Hypothalamus (tissue), 51 donors: ENCODE measurements at regions not wholly inside any gene's neighbourhood (a gene's known extent, or its start where the extent isn't known, plus 50 kb on each side); places are given as distances from the start of the nearest gene placed in this dataset.
A peak's percentile ranks its signal among the peaks of the same experiment; 100 is the strongest.
"Not testable (repeated sequence)": the region's sequence is repeated elsewhere in the genome, so short reads cannot be mapped to it uniquely, and the experiment has no call there.

ENCODE experiments used
- DNase-seq, 51 donors: peaks; one replicate each; lab custom pipeline; 2025; lab: John Stamatoyannopoulos, UW

DNA sequence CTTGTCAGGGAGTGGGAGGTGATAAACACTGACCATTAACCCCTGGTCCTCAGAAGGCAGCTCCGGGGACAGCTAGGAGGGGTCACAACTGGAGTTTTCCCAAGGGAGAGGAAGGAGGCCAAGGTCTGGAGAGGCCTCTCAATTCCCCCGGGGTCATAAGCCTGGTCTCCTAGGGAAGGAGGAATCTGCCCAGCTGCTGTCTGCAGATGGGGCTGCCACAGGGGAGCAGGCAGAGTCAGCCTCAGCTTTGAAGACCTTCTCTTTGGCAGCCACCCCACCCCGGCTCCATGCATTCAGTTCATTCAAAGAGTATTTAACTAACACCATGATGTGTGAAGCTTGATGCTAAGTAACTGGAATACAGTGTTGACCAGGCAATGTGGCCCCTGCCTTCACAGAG lies 74.6 kb upstream of the HSPA9 start:
- DNase-seq = no peak

DNA sequence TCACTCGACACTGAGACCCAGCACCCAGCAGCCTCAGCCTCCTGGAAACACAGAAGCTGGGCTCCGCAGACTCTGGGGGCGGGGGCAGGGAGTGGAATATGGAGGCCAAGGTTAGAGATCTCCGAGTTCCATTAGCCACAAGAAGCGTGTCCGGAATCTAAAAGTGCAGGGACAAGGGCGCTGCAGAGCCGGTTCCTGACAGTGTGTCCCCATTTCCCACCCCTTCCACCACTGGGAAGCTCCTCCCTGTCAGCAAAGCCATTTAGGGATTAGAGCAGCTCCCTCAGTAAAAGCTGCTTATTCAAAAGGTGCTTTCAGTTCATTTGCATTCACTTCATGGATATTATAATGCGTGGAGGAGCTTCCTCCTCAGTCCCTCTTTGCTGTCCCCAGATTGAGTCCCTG lies 74.1 kb upstream of the HSPA9 start:
- peak in 25 of 51 donors; percentile 16 to 67 (median 37) for DNase-seq

DNA sequence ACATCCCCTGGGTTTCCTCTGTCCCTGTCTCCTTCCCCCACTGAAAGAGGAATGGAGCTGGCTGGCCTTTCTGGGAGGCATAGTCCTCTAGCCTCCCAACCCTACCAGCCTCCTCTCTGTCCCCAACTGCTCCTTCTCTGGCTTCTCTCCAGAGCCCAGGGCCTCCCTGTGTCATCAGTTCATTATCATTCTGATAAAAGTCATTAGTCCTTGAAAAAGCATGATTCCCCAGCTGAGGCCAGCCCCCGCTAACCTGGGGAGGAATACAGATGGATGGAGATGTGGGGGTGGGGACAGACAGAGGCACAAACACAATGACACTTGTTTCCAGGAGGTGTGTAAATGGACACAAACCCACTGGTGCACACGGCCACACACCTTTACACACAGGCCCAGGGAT lies 73.6 kb upstream of the HSPA9 start:
- no peak for DNase-seq

DNA sequence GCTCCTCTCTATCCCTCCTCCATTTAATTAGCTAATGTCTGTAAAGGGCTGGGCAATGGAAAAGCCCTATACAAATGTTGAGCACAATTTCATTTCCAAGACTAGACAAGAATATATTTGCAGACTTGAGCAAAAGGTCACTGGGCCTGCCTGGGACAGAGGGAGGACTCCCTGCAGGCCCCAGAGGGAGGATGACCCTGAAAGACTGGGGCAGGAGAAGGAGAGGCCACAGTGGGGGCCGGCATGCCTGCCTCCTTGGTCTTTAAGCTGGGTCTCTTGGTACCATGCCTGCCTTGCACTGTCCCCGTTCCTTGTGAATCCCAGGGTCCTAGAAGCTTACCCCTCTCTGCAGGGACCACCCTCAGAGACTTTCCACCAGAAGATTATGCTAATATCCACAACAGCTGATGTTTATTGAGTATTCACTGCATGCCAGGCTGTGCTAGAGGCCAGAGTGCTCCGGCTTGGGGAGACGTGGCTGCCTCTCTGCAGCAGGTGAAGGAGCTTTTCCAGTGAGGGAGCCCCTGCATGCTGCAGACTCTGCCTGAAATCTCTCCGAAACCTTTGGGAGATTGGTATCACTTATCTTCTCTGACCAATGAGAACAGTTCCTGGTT lies 72.7 kb upstream of the HSPA9 start:
- no peak for DNase-seq

DNA sequence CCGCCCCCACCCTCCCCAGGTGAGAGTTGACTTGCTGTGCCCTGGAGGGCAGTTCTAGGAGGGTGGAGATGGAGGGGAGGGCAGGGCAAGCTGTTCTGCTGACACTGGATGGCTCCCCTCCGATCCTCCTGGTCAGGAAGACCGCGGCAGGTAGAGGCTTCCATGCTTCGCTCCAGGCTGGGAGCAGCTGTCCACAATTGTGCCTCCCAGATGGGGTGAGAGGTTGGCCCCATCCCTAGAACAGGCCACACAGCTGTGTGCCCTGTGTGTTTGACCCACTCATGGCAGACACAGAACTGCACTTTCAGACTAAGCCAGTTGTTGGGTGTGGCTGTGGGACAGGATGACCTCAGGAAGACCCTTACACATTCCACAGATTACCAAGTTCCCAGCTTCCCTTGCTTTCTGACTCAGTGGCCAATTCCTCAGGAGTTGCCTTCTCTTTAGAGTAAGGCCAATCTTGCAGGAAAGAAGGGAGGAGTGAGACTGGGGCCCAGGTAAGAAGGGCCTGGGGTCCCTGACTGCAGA lies 72.1 kb upstream of the HSPA9 start:
- DNase-seq = no peak

DNA sequence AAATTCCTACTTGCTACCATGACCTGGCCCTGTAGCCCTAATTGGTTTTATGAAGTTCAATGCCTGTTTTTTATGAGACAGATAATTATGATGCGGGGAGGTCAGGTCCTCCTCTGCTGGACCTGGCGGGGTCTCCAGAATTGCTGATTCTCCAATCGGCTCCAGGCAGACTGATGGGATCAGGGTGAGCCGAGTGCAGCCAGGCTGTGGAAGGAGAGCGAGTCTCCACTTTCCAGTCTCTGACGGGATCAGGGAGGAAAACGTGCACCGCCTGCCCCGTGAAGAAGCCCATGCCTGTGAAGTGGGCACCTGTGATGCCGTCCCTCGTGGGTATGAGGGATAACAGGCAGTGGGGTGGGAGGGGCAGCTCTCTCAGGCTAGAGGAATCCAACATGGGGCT lies 71.5 kb upstream of the HSPA9 start:
- no peak for DNase-seq

DNA sequence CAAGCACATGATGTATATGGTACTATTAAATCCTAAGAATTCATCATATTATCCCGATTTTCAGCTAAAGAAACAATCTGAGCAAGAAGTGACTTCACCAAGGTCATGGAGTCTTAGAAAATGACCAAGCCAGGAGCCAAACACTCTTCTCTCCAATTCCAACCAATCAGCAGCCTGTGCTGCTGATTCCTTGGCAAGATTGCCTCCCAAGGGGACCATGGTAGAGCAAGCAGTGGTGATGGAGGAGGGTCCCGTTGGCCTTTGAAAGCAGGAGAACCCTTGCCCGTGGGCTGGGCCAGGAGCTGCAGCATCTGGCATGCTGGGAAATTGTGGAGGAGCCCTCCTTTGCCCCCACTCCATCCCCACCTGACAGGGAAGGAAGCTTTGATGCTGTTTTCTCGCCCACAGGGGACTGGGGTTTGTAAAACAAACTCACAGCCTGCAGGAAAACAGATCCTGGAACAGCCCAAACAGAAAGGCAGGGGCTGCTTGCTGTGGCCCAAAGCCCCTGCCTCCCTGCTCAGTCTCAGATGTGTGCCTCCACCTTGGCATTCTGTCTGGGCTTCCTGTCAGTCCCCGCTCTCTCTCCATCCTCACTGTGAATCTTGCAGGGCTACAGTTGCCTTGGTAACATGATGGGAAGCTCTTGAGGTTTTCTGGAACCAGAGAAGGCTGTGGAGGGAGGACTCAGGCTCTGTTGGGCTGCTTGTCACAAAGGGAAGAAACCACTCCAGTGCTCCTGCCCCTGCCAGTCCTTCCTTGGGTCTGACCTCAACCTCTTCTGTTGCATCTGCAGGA lies 70.8 kb upstream of the HSPA9 start:
- peak in 7 of 51 donors; percentile 21 to 44 (median 29) for DNase-seq

DNA sequence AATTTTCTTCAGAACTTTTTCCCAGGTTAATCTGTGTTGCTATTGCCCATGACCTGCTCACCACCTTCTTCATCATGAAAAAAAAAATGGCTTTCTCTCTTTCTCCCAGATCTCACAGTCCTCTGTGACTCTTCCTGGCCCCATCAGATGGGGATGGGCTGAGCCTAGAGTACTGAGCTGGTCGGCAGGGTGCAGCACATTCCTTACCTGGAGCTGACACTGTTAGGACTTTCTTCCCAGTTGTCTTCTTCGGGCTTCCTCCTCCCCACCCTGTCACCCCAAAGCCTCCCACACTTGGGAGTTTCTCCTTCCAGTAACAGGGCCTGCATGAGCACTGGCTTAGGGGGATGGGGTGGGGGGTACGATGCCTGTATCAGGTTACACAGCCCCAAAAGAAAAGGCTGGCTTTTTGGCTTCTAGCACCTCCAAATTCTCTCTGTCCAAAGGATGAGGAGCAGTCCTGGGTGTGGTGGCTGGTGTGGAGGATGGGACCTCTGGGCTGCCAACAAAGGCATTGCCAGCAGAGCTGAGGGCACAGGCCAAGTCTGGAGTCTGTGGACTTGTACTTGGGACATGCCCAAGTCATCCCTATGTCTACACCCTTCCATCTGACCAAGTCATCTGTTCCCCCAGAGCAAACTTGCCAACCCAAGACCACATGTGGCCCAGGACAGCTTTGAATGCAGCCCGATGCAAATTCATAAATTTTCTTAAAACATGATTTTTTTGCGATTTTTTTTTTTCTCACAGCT lies 68.0 kb upstream of the HSPA9 start:
- DNase-seq = no peak

DNA sequence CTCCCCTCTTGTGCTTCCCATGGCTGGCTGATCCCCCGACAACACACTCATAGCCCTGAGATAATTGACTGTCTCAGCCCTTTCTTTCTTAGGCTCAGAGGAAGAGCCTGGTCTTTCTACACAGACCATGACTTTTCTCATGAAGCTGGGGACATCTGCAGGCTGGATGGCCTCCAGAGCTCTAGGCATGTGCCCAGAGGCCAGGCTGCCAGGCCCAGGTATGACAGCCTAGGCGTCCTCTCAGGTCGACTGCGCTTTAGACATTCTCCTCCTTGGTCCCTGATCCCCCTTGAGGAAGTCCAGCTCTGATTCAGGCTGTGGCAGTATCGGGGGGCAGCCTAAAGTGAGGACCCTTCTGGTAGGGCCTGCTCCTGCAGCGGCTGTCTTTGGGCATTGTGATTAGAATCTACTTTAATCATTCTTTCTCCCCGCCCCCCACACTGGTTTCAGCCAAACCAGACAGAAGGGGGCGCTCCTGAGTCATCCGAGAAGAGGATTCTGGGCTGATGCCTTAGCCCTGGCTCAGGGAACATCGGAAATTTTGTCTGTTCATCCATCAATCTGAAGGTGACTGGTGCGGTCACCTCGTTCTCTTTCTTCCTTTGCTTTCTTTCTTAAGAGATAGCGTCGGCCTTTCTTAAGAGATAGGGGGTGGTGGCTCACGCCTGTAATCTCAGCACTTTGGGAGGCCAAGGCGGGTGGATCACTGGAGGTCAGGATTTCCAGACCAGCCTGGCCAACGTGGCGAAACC lies 66.5 kb upstream of the HSPA9 start:
- peak in 39 of 51 donors; percentile 12 to 75 (median 48) for DNase-seq

DNA sequence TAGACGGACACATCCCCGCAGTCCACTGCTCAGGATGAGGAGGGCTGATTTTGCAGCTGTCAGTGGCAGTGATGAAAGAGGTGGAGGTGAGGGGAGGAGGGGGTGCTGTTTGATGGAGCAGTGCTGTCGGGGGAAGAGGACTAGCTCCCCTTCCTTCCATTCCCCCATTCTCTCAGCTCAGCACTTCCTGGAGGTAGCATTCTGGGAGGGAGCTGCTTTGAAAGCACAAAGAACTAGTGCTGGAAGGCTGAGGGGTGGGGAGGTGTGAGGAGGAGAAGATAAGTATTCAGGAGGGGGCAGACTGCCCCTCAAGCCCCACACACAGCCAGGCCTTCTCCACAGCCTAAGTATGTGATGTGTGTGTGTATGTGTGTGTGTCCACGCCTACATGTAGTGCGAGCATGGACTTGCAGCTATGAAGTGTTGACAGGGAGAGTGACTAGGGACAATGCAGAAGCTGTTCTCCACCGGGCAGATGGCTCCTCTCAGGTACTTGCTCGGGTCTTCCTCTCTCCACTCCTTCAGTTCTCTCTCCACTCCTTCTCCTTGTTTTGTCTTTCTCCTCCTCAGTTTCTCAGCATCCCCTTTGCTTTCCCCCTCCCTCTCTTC lies 65.5 kb upstream of the HSPA9 start:
- DNase-seq = no peak

DNA sequence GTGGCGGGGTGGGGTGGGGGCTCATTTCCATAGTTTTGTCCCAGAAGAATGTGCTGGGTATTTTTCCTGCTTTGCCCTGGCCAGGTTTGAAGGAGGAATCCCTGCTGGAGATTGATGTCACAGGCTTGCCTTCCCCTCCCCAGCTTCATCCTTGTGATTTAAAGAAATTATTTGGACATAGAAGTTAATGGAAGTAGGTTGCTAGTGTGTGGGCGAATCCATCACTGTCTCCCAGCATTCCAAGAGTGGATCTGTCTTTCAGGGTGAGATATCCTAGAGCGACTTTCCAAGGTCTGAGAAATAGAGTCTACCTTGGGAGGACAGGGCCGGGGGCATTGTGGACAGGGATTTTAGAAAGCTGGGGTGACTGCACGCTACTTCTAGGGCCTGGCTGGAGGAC lies 64.9 kb upstream of the HSPA9 start:
- no peak for DNase-seq

DNA sequence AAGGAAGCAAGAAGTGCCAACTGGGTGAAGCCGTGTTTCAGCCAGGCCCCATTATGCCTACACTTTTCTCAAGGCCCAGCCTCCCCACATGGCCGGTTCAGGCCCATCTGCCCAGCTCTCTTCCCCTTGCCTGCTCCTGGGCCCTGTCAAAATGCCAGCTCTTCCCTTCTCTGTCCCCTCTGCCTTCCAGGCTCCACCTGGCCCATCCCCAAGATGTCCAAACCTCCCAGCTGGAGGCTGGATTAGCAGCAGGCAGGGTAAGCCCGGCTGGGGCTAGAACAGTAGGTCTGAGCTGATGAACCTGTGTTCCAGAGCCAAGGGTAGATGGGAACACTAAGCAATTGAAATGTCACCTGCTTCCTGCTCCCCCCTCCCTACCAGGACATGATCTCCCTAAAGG lies 64.1 kb upstream of the HSPA9 start:
- peak in 1 of 51 donors; percentile 38 for DNase-seq

DNA sequence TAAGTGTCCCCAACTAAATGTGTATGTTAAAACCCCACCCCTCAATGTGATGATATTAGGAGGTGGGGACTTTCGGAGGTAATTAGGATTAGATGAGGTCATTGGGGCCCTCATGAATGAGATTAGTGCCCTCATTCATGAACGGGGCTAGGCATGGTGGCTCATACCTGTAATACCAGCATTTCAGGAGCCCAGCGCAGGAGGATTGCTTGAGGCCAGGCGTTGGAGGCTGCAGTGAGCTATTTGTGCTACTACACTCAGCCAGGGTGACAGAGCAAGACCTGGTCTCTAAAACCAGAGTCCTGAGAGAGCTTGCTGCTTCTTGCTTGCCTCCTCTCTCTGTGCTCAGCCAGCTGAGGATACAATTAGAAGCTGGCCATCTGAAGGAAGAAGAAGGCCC lies 62.1 kb upstream of the HSPA9 start:
- no peak for DNase-seq

DNA sequence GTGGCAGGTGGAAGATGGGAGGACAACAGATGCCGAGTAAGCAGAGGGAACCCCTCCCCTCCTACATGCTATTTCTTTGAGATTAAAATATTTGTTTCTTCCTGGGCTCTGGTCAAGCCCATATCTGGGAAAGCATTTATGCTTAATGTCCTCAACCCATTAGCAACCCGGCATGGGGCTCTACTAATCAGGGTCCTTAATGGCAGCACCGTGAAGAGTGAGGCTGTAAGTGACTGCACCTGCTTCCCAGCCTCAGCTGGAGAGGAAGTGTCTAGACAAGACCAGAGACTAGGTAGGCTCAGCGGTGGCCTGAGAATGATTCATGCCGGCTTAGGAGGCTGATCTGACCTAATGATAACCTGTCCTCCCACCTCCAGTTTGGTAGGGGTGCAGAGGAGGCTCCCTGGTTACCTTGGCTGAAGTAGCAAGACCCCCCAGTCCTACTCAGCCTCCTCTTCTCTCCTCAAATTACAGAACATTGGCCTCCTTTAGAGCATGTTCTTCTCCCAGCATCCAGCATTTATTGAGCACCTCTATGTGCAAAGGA lies 61.3 kb upstream of the HSPA9 start:
- DNase-seq = no peak

DNA sequence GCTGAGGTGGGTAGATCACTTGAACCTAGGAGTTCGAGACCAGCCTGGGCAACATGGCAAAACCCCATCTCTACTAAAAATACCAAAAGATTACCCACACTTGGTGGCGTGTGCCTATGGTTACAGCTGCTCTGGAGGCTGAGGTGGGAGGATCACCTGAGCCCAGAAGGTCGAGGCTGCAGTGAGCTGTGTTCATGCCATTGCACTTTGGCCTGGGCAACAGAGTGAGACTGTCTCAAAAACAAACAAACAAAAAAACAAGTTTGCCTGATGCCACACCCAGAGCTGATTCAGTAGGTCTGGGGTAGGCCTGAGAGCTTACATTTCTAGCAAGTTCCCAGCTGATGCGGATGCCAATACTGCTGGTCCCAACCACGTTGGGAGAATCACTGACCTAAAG lies 60.5 kb upstream of the HSPA9 start:
- DNase-seq = no peak

DNA sequence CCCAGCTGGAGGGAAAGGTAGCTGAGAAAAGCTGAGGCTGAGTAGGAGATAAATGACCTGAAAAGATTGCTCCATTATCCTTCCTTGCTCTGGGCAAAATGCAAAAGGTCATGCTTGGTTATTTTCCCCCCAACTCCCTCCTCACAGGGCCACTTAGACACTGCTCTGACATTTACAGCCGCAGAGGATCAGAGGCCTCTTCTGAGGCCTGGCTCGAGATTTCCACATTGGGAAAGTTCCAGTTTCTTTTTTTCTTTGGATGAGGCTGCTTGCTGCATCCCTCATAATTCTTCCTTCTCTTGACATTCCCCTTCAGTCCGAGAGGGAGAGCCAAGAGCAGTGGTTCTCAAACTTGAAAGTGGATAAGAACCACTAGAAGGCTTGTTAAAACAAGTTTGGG lies 60.1 kb upstream of the HSPA9 start:
- DNase-seq = no peak

DNA sequence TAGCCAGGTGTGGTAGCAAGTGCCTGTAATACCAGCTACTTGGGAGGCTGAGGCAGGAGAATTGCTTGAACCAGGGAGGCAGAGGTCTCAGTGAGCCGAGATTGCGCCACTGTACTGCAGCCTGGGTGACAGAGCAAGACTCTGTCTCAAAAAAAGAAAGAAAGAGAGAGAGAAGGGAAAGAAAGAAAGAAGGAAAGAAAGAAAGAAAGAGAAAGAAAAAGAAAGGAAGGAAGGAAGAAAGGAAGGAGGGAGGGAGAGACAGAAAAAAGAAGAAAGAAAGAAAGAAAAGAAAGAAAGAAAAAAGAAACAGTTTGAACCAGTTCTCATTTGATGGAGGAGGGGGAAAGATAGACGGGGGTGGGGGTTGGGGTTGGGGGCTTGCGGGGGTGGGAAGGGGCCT lies 59.6 kb upstream of the HSPA9 start:
- DNase-seq = not testable (repeated sequence)

DNA sequence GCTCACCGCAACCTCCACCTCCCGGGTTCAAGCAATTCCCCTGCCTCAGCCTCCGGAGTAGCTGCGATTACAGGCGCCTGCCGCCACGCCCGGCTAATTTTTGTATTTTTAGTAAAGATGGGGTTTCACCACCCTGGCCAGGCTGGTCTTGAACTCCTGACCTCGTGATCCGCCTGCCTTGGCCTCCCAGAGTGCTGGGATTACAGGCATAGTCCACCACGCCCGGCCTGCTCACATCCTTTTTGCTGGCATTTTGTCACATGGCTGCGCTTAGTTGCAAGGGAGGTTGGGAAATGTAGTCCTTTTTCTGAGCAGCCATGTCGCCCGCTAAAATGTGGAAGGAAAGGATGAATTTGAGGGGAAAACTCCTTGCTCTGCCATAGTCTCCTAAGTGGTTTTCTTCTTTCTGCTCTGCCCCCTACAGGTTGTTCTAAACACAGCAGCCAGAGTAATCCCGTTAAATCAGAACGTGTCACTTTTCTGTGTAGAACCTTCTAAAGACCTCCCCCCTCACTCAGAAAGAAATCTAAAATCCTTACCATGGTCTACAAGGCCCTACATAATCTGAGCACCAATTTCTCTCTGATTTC lies 57.8 kb upstream of the HSPA9 start:
- peak in 33 of 51 donors; percentile 26 to 82 (median 51) for DNase-seq

DNA sequence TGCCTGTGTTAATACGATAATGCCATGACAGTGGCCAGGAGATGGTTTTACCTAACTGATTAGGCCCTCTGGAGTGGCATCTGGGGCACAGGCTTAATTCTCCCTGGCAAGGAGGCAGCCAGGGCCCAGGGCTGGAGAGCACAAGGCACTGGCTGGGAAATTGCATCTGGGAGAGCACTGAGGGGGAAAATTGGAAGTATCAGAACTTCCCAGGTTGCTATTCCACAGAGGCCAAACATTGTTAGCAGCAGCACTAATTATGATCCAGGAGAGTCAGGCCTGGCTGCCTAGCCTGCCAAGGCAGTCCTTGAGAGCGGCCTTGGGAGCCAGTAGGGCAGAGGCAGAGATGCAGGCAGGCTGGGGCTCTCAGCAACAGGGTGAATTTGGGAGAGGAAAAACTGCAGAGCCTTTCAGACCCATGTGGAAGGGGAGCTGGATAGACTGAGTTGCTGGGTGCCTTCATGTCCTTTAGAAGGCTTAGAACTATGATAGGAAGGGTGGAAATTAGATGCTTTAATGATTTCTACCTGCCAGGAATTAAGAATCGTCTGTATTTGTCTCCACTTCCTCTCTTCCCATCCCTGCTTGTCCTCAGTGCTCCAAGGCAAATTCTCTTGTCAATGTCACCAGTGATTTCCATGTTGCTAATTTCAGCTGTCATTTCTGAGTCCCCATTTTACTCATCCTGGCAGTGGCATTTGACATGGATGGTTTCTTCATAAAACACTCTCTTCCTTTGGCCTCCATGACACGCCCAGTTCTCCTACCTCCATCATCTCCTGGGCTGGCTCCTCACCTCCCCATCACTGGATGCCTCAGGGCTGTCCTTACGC lies 56.1 kb upstream of the HSPA9 start:
- DNase-seq = no peak
